ENCODE measurements at regions not wholly inside any gene's neighbourhood (a gene's known extent, or its start where the extent isn't known, plus 50 kb on each side); places are given as distances from the start of the nearest gene placed in this dataset.

GRCh38 chr2:173673640-173674039, 291.5 kb downstream of the SP3 start:
- DNase-seq (ENCODE audit: low read depth, low spot score) = no peak
- TF ChIP-seq CTCF (IDR thresholded peaks at IDR 0.05; ENCODE audit: insufficient read depth, low read length, missing control alignments) = no peak
- ChIA-PET POLR2A (no interaction called here), CTCF (interaction anchor here (1.5 kb wide), 1 partner anchor 271 kb away, joined by 3 read pairs; no protein-coding TSS in a partner anchor)
- H3K4me3 ChIP-seq (ENCODE audit: low read depth, low read length) = no peak overlapping the region

- ChIA-PET CTCF (no interaction called here), POLR2A (no interaction called here)
- no peak for TF ChIP-seq CTCF (IDR thresholded peaks at IDR 0.05; ENCODE audit: insufficient read depth, low read length, missing control alignments)
- no peak for DNase-seq (ENCODE audit: low read depth, low spot score)
- H3K4me3 ChIP-seq (ENCODE audit: low read depth, low read length) = no peak overlapping the region
Observed at GRCh38 chr2:173676647-173677046, 288.5 kb downstream of the SP3 start.

DNA sequence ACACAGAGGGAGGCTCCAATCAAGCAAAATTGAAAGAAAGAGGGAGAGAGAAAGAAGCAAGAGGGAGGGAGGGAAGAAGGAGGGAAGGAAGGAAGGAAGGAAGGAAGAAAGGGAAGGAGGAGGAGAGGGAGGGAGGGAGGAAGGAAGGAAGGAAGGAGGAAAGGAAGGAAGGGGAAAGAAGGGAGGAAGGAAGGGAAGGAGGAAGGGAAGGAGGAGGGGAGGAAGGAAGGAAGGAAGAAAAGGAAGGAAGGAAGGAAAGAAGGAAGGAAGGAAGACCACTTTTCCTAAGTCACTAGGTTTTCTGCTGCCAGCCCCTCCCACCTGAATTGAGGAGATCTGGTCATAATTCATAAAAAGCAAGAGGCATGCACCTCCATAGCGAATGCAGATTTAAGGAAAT, 287.0 kb downstream of the SP3 start:
- no peak overlapping the region for H3K4me3 ChIP-seq (ENCODE audit: low read depth, low read length)
- TF ChIP-seq CTCF (IDR thresholded peaks at IDR 0.05; ENCODE audit: insufficient read depth, low read length, missing control alignments) = no peak
- ChIA-PET POLR2A (no interaction called here), CTCF (interaction anchor here (1.3 kb wide), 1 partner anchor 11 kb away, joined by 3 read pairs; no protein-coding TSS in a partner anchor)
- DNase-seq (ENCODE audit: low read depth, low spot score) = no peak

- H3K4me3 ChIP-seq (ENCODE audit: low read depth, low read length) = no peak overlapping the region
- TF ChIP-seq CTCF (IDR thresholded peaks at IDR 0.05; ENCODE audit: insufficient read depth, low read length, missing control alignments) = no peak
- CTCF ChIA-PET = no interaction called here
Observed at GRCh38 chr2:173680574-173680973, 284.6 kb downstream of the SP3 start.

DNA sequence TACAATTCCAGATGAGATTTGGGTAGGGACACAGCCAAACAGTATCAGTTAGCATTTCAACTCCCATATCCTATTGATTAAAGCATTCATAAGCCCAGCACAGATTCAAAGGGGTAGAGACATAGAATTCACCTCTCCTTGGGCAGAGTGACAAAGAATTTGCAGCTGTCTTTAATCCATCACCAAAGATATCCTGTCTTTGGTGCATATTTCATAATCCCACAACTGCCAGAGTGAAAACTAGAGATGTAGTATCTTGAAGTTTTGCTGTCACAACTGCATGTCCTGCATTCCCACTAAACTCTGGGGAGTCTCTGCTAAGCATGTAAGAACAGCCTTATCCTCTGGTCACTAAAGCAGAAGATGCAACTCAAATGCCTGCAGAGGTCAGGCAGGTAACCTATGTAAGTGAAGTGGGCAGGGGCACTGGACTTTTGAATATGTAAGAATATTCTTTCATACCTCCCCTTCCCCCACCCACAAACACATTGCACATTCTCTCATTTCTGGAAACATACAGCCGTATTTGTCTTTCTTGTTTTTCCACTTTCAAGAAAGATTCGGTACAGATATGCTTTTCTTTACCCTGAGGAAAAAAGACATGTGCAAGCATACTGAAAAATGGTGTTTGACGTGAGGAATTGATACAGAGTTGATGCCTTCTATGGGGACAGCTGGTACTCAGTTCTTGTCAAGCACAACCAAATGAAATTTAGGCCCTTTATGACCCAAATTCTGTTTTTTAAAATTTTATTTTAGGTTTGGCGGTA, 283.1 kb downstream of the SP3 start:
- no peak for TF ChIP-seq CTCF (IDR thresholded peaks at IDR 0.05; ENCODE audit: insufficient read depth, low read length, missing control alignments)
- ChIA-PET POLR2A (no interaction called here), CTCF (no interaction called here)
- H3K4me3 ChIP-seq (ENCODE audit: low read depth, low read length) = no peak overlapping the region
- DNase-seq (ENCODE audit: low read depth, low spot score) = no peak

More at GRCh38 chr2:173680574-173680973, 284.6 kb downstream of the SP3 start:
- DNase-seq (ENCODE audit: low read depth, low spot score) = no peak
- POLR2A ChIA-PET = no interaction called here

GRCh38 chr2:173684896-173685459, 280.2 kb downstream of the SP3 start:
- POLR2A ChIA-PET = no interaction called here
- no peak for DNase-seq (ENCODE audit: low read depth, low spot score)
- CTCF ChIA-PET = no interaction called here

More at GRCh38 chr2:173684896-173685459, 280.2 kb downstream of the SP3 start:
- H3K4me3 ChIP-seq (ENCODE audit: low read depth, low read length) = no peak overlapping the region
- TF ChIP-seq CTCF (IDR thresholded peaks at IDR 0.05; ENCODE audit: insufficient read depth, low read length, missing control alignments) = no peak

All from AG04449 (cell line).